Ovary (tissue), 3 donors: ENCODE measurements at regions not wholly inside any gene's neighbourhood (a gene's known extent, or its start where the extent isn't known, plus 50 kb on each side); places are given as distances from the start of the nearest gene placed in this dataset.

ENCODE experiments used
- EP300 ChIP-seq: sonication (generic); formaldehyde crosslinking; IDR thresholded peaks from one replicate; pipeline ENCODE4 v1.6.1; 2017; ENCODE audit warnings: antibody characterized with exemption
- POLR2A ChIP-seq: fragments of 450-650 bp; IDR thresholded peaks from one replicate; pipeline ENCODE4 v1.6.1; 2017; ENCODE audit warnings: antibody characterized with exemption, mild to moderate bottlenecking, moderate library complexity
- TF ChIP-seq, protein P1 (sequence below), 3 donors: fragments of 450-650 bp in 2 of 3; fragments of 200-600 bp in 1 of 3; IDR thresholded peaks; one replicate each; pipeline versions ENCODE4 v1.5.1 to v1.8.0; 2016 to 2022; ENCODE audit warnings: antibody characterized with exemption in 3 of 3, mild to moderate bottlenecking in 1 of 3
- donor health status: DM: no; HTN: no; CAD: no.

GRCh38 chr14:97120611-97121031 is 323.4 kb downstream of the VRK1 start:
- TF ChIP-seq POLR2A: no peak
- TF ChIP-seq, protein P1, sequence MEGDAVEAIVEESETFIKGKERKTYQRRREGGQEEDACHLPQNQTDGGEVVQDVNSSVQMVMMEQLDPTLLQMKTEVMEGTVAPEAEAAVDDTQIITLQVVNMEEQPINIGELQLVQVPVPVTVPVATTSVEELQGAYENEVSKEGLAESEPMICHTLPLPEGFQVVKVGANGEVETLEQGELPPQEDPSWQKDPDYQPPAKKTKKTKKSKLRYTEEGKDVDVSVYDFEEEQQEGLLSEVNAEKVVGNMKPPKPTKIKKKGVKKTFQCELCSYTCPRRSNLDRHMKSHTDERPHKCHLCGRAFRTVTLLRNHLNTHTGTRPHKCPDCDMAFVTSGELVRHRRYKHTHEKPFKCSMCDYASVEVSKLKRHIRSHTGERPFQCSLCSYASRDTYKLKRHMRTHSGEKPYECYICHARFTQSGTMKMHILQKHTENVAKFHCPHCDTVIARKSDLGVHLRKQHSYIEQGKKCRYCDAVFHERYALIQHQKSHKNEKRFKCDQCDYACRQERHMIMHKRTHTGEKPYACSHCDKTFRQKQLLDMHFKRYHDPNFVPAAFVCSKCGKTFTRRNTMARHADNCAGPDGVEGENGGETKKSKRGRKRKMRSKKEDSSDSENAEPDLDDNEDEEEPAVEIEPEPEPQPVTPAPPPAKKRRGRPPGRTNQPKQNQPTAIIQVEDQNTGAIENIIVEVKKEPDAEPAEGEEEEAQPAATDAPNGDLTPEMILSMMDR (IDR thresholded peaks at IDR 0.05): no peak
- no peak for TF ChIP-seq EP300
